ENCODE measurements at regions not wholly inside any gene's neighbourhood (a gene's known extent, or its start where the extent isn't known, plus 50 kb on each side); places are given as distances from the start of the nearest gene placed in this dataset.
"Not testable (repeated sequence)": the region's sequence is repeated elsewhere in the genome, so short reads cannot be mapped to it uniquely, and the experiment has no call there.

- CTCF ChIA-PET (ENCODE audit: partially characterized antibody), result interaction anchor here (1.1 to 9.1 kb wide), 5 partner anchors 23 to 1854 kb away, joined by 3 to 147 read pairs (median 42); partner anchors contain the start of gene LPIN3
- POLR2A ChIA-PET (ENCODE audit: partially characterized antibody), result no interaction called here
- intact Hi-C loops (cut with micrococcal nuclease), result no loop called here
- no peak overlapping the region for H3K27ac ChIP-seq (ENCODE audit: low read depth, low read length)
- no peaks in the 10 kb centered on the region for H3K36me3 Mint-ChIP-seq
- H3K4me1 ChIP-seq (ENCODE audit: insufficient read depth, low read length), result peaks cover 14% of the 10 kb centered on the region
- peaks cover 13 to 21% (median 16%) of the 10 kb centered on the region in 4 donors for H3K4me1 Mint-ChIP-seq
- H3K9me3 Mint-ChIP-seq, result no peaks in the 10 kb centered on the region
- no peaks in the 10 kb centered on the region for H3K27me3 ChIP-seq (ENCODE audit: insufficient read depth, low read length)
- no peaks in the 10 kb centered on the region for H3K9me3 ChIP-seq (ENCODE audit: control insufficient read depth in 1 of 2, low read length in 2 of 2)
- H3K4me3 Mint-ChIP-seq, result no peak overlapping the region
- no peak for DNase-seq
- no peak overlapping the region for H3K27ac Mint-ChIP-seq
- H3K36me3 ChIP-seq (ENCODE audit: insufficient read depth, low read length), result no peaks in the 10 kb centered on the region
- no peak overlapping the region for H3K4me3 ChIP-seq (ENCODE audit: low read length in 2 of 2)
- no peaks in the 10 kb centered on the region for H3K27me3 Mint-ChIP-seq
Observed at GRCh38 chr20:40966103-40966502, 62.5 kb upstream of the TOP1 start.

- H3K9me3 Mint-ChIP-seq, result no peaks in the 10 kb centered on the region
- Histone ChIP-seq H3K9me3 (ENCODE audit: control insufficient read depth in 1 of 2, low read length in 2 of 2) (no peaks in the 10 kb centered on the region), H3K4me1 (ENCODE audit: insufficient read depth, low read length) (peaks cover 9% of the 10 kb centered on the region), H3K27me3 (ENCODE audit: insufficient read depth, low read length) (no peaks in the 10 kb centered on the region), H3K27ac (ENCODE audit: low read depth, low read length) (no peak overlapping the region), H3K4me3 (ENCODE audit: low read length in 2 of 2) (no peak overlapping the region), H3K36me3 (ENCODE audit: insufficient read depth, low read length) (no peaks in the 10 kb centered on the region)
- H3K27ac Mint-ChIP-seq, result peak overlapping the region in 1 of 7 donors; percentile 63
- no peaks in the 10 kb centered on the region for H3K36me3 Mint-ChIP-seq
- DNase-seq, result no peak
- peaks cover 10 to 16% (median 13%) of the 10 kb centered on the region in 4 donors for H3K4me1 Mint-ChIP-seq
- intact Hi-C loops (cut with micrococcal nuclease), result no loop called here
- H3K4me3 Mint-ChIP-seq, result no peak overlapping the region
- CTCF ChIA-PET (ENCODE audit: partially characterized antibody), result interaction anchor here (1.1 to 9.1 kb wide), 6 partner anchors 12 to 1854 kb away, joined by 3 to 147 read pairs (median 26); partner anchors contain the start of gene LPIN3
- POLR2A ChIA-PET (ENCODE audit: partially characterized antibody), result no interaction called here
- H3K27me3 Mint-ChIP-seq, result no peaks in the 10 kb centered on the region
Observed at GRCh38 chr20:40966516-40967185, 62.0 kb upstream of the TOP1 start.

GRCh38 chr20:40967700-40968099, 60.9 kb upstream of the TOP1 start:
- H3K4me3 Mint-ChIP-seq, result peak overlapping the region in 1 of 8 donors; percentile 8
- Histone ChIP-seq H3K36me3 (ENCODE audit: insufficient read depth, low read length) (no peaks in the 10 kb centered on the region), H3K4me3 (ENCODE audit: low read length in 2 of 2) (no peak overlapping the region), H3K27me3 (ENCODE audit: insufficient read depth, low read length) (no peaks in the 10 kb centered on the region), H3K27ac (ENCODE audit: low read depth, low read length) (no peak overlapping the region), H3K4me1 (ENCODE audit: insufficient read depth, low read length) (peaks cover 2% of the 10 kb centered on the region), H3K9me3 (ENCODE audit: control insufficient read depth in 1 of 2, low read length in 2 of 2) (no peaks in the 10 kb centered on the region)
- H3K27me3 Mint-ChIP-seq, result no peaks in the 10 kb centered on the region
- no peaks in the 10 kb centered on the region for H3K9me3 Mint-ChIP-seq
- no peaks in the 10 kb centered on the region for H3K36me3 Mint-ChIP-seq
- POLR2A ChIA-PET (ENCODE audit: partially characterized antibody), result no interaction called here
- DNase-seq, result no peak
- H3K4me1 Mint-ChIP-seq, result peaks cover 6 to 10% (median 8%) of the 10 kb centered on the region in 4 donors
- CTCF ChIA-PET (ENCODE audit: partially characterized antibody), result interaction anchor here (0.6 to 9.1 kb wide), 26 partner anchors 11 to 1917 kb away, joined by 3 to 147 read pairs (median 4); partner anchors contain the start of gene LPIN3
- no peak overlapping the region for H3K27ac Mint-ChIP-seq
- intact Hi-C loops (cut with micrococcal nuclease), result loop anchor here (1.0 kb wide), 4 partner anchors 23 to 373 kb away; partner anchors contain the start of gene LPIN3

GRCh38 chr20:40968816-40969562, 59.6 kb upstream of the TOP1 start:
- intact Hi-C loops (cut with micrococcal nuclease), result loop anchor here (1.0 kb wide), 4 partner anchors 21 to 371 kb away; partner anchors contain the start of gene LPIN3
- H3K27me3 ChIP-seq (ENCODE audit: insufficient read depth, low read length); H3K36me3 ChIP-seq (ENCODE audit: insufficient read depth, low read length); H3K36me3 Mint-ChIP-seq; H3K4me1 ChIP-seq (ENCODE audit: insufficient read depth, low read length); H3K27me3 Mint-ChIP-seq; H3K9me3 ChIP-seq (ENCODE audit: control insufficient read depth in 1 of 2, low read length in 2 of 2); H3K27ac ChIP-seq (ENCODE audit: low read depth, low read length); H3K9me3 Mint-ChIP-seq: not testable (repeated sequence)
- peak overlapping the region; percentile 84 to 90 (median 86) for H3K4me3 Mint-ChIP-seq
- H3K4me1 Mint-ChIP-seq, result peaks cover 6 to 10% (median 8%) of the 10 kb centered on the region in 4 donors
- CTCF ChIA-PET (ENCODE audit: partially characterized antibody), result interaction anchor here (0.6 to 9.1 kb wide), 31 partner anchors 9 to 1918 kb away, joined by 3 to 147 read pairs (median 4); partner anchors contain the start of gene LPIN3
- peak overlapping the region in 1 of 2 donors; percentile 46 for H3K4me3 ChIP-seq (ENCODE audit: low read length in 2 of 2)
- POLR2A ChIA-PET (ENCODE audit: partially characterized antibody), result interaction anchor here (0.8 kb wide), 1 partner anchor 125 kb away, joined by 4 read pairs; no protein-coding TSS in a partner anchor
- peak; percentile 75 to 79 (median 76) for DNase-seq
- H3K27ac Mint-ChIP-seq, result peak overlapping the region in 1 of 7 donors; percentile 82

GRCh38 chr20:40970218-40970617, 58.4 kb upstream of the TOP1 start:
- Histone ChIP-seq H3K9me3 (ENCODE audit: control insufficient read depth in 1 of 2, low read length in 2 of 2) (no peaks in the 10 kb centered on the region), H3K4me1 (ENCODE audit: insufficient read depth, low read length) (no peaks in the 10 kb centered on the region), H3K36me3 (ENCODE audit: insufficient read depth, low read length) (no peaks in the 10 kb centered on the region), H3K27ac (ENCODE audit: low read depth, low read length) (no peak overlapping the region), H3K27me3 (ENCODE audit: insufficient read depth, low read length) (no peaks in the 10 kb centered on the region), H3K4me3 (ENCODE audit: low read length in 2 of 2) (no peak overlapping the region)
- no peaks in the 10 kb centered on the region for H3K9me3 Mint-ChIP-seq
- H3K36me3 Mint-ChIP-seq, result no peaks in the 10 kb centered on the region
- peak overlapping the region in 1 of 7 donors; percentile 41 for H3K27ac Mint-ChIP-seq
- peak overlapping the region in 1 of 8 donors; percentile 5 for H3K4me3 Mint-ChIP-seq
- POLR2A ChIA-PET (ENCODE audit: partially characterized antibody), result no interaction called here
- peaks cover 6 to 10% (median 8%) of the 10 kb centered on the region in 4 donors for H3K4me1 Mint-ChIP-seq
- CTCF ChIA-PET (ENCODE audit: partially characterized antibody), result interaction anchor here (1.3 to 9.1 kb wide), 6 partner anchors 13 to 374 kb away, joined by 4 to 147 read pairs (median 26); partner anchors contain the start of gene LPIN3
- H3K27me3 Mint-ChIP-seq, result no peaks in the 10 kb centered on the region
- intact Hi-C loops (cut with micrococcal nuclease), result no loop called here
- DNase-seq, result no peak

GRCh38 chr20:40977218-40977617, 51.4 kb upstream of the TOP1 start:
- intact Hi-C loops (cut with micrococcal nuclease), result no loop called here
- peaks cover 0 to 23% (median 20%) of the 10 kb centered on the region in 8 donors for H3K9me3 Mint-ChIP-seq
- DNase-seq, result no peak
- no peak overlapping the region for H3K27ac Mint-ChIP-seq
- ChIA-PET CTCF (ENCODE audit: partially characterized antibody) (interaction anchor here (1.2 to 2.4 kb wide), 3 partner anchors 9 to 15 kb away, joined by 3 to 10 read pairs (median 6); no protein-coding TSS in a partner anchor), POLR2A (ENCODE audit: partially characterized antibody) (no interaction called here)
- peaks cover 6 to 7% of the 10 kb centered on the region in 2 donors for H3K36me3 Mint-ChIP-seq
- no peaks in the 10 kb centered on the region for H3K9me3 ChIP-seq (ENCODE audit: control insufficient read depth in 1 of 2, low read length in 2 of 2)
- H3K27me3 Mint-ChIP-seq, result peaks cover 9 to 14% of the 10 kb centered on the region in 2 donors
- H3K4me3 ChIP-seq (ENCODE audit: low read length in 2 of 2), result no peak overlapping the region
- H3K36me3 ChIP-seq (ENCODE audit: insufficient read depth, low read length), result no peaks in the 10 kb centered on the region
- H3K27me3 ChIP-seq (ENCODE audit: insufficient read depth, low read length), result no peaks in the 10 kb centered on the region
- H3K4me3 Mint-ChIP-seq, result no peak overlapping the region
- H3K4me1 ChIP-seq (ENCODE audit: insufficient read depth, low read length), result no peaks in the 10 kb centered on the region
- H3K4me1 Mint-ChIP-seq, result no peaks in the 10 kb centered on the region
- H3K27ac ChIP-seq (ENCODE audit: low read depth, low read length), result no peak overlapping the region

GRCh38 chr20:40978761-40979160, 49.9 kb upstream of the TOP1 start:
- Mint-ChIP-seq H3K36me3 (peaks cover 6 to 7% of the 10 kb centered on the region in 2 donors), H3K4me3 (no peak overlapping the region), H3K9me3 (peaks cover 0 to 23% (median 20%) of the 10 kb centered on the region in 8 donors), H3K4me1 (no peaks in the 10 kb centered on the region), H3K27ac (no peak overlapping the region), H3K27me3 (peaks cover 9 to 14% of the 10 kb centered on the region in 2 donors)
- no peaks in the 10 kb centered on the region for H3K4me1 ChIP-seq (ENCODE audit: insufficient read depth, low read length)
- DNase-seq, result no peak
- intact Hi-C loops (cut with micrococcal nuclease), result no loop called here
- ChIA-PET POLR2A (ENCODE audit: partially characterized antibody) (no interaction called here), CTCF (ENCODE audit: partially characterized antibody) (interaction anchor here (2.4 kb wide), 1 partner anchor 11 kb away, joined by 10 read pairs; no protein-coding TSS in a partner anchor)
- no peaks in the 10 kb centered on the region for H3K9me3 ChIP-seq (ENCODE audit: control insufficient read depth in 1 of 2, low read length in 2 of 2)
- no peaks in the 10 kb centered on the region for H3K27me3 ChIP-seq (ENCODE audit: insufficient read depth, low read length)
- H3K27ac ChIP-seq (ENCODE audit: low read depth, low read length), result no peak overlapping the region
- H3K36me3 ChIP-seq (ENCODE audit: insufficient read depth, low read length), result no peaks in the 10 kb centered on the region
- H3K4me3 ChIP-seq (ENCODE audit: low read length in 2 of 2), result no peak overlapping the region

Measured in CD4-positive, alpha-beta memory T cell (primary cell).